ENCODE measurements at regions not wholly inside any gene's neighbourhood (a gene's known extent, or its start where the extent isn't known, plus 50 kb on each side); places are given as distances from the start of the nearest gene placed in this dataset.

DNA sequence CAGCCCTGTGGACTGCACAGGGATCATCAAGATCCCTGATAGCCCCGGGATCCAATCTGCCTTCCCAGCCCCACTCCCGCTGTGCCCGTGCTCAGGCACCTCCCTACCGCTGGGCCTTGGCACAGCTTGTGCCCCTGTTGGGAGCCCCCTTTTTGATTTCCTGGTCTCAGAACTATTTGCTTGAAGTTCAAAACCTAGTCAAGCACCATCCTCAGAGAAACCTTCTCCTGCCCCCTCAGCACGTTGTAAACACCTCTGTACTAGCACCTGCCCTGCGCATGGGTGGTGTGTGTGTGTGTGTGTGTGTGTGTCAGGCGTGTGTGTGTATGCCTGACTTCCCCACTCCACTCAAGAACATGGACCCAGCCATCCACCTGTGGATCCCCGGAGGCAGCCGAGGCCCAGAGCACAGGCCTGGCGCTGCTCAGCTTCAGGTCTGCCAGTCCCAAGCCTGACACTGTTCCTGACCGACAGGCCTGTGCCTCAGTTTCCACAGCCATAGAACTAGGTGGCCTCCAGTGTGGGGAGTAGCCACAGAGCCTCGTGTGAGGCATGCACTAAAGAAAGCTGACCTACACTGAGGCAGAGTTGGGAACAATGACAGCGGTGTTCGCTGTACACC lies 65.5 kb downstream of the ADRA2C start:
- Histone ChIP-seq H3K27ac (no peak overlapping the region), H3K79me2 (no peaks in the 10 kb centered on the region), H2AFZ (no peak overlapping the region)

GRCh38 chr4:3832536-3833220 lies 66.5 kb downstream of the ADRA2C start:
- no peaks in the 10 kb centered on the region for H3K4me1 ChIP-seq (ENCODE audit: insufficient read depth)
- H3K27me3 ChIP-seq = peaks cover 5% of the 10 kb centered on the region
- no peaks in the 10 kb centered on the region for H4K20me1 ChIP-seq (ENCODE audit: insufficient read depth, poor library complexity, severe bottlenecking)
- H3K27ac ChIP-seq = no peak overlapping the region
- no peaks in the 10 kb centered on the region for H3K36me3 ChIP-seq (replicated peaks; ENCODE audit: insufficient read depth, low read depth)
- no peaks in the 10 kb centered on the region for H3K9me3 ChIP-seq (ENCODE audit: low read depth)
- 83% methylated on average over 12 of the region's 12 CpGs for WGBS (ENCODE audit: low lambda C conversion rate, missing lambda C conversion rate)
- H3K4me3 ChIP-seq = no peak overlapping the region
- no peak overlapping the region for H2AFZ ChIP-seq
- H3K79me2 ChIP-seq = no peaks in the 10 kb centered on the region
- H3K4me2 ChIP-seq = no peak overlapping the region
- no peak for TF ChIP-seq EZH2 (IDR thresholded peaks at IDR 0.05; ENCODE audit: borderline replicate concordance)
- TF ChIP-seq, protein P1, sequence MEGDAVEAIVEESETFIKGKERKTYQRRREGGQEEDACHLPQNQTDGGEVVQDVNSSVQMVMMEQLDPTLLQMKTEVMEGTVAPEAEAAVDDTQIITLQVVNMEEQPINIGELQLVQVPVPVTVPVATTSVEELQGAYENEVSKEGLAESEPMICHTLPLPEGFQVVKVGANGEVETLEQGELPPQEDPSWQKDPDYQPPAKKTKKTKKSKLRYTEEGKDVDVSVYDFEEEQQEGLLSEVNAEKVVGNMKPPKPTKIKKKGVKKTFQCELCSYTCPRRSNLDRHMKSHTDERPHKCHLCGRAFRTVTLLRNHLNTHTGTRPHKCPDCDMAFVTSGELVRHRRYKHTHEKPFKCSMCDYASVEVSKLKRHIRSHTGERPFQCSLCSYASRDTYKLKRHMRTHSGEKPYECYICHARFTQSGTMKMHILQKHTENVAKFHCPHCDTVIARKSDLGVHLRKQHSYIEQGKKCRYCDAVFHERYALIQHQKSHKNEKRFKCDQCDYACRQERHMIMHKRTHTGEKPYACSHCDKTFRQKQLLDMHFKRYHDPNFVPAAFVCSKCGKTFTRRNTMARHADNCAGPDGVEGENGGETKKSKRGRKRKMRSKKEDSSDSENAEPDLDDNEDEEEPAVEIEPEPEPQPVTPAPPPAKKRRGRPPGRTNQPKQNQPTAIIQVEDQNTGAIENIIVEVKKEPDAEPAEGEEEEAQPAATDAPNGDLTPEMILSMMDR (IDR thresholded peaks at IDR 0.05; ENCODE audit: poor library complexity) = no peak
- no peak for TF ChIP-seq EZH2phosphoT487 (IDR thresholded peaks at IDR 0.05; ENCODE audit: low read depth, severe bottlenecking, unreplicated experiment)
- no peak for DNase-seq (ENCODE audit: low spot score)
- H3K9me2 ChIP-seq (replicated peaks; ENCODE audit: insufficient read depth) = no peaks in the 10 kb centered on the region

More for the DNA sequence above, 65.5 kb downstream of the ADRA2C start:
- Histone ChIP-seq H3K4me1 (ENCODE audit: insufficient read depth) (no peaks in the 10 kb centered on the region), H4K20me1 (ENCODE audit: insufficient read depth, poor library complexity, severe bottlenecking) (no peaks in the 10 kb centered on the region), H3K9me3 (ENCODE audit: low read depth) (no peaks in the 10 kb centered on the region), H3K9me2 (replicated peaks; ENCODE audit: insufficient read depth) (no peaks in the 10 kb centered on the region), H3K4me3 (no peak overlapping the region), H3K27me3 (peaks cover 5% of the 10 kb centered on the region), H3K4me2 (no peak overlapping the region), H3K36me3 (replicated peaks; ENCODE audit: insufficient read depth, low read depth) (no peaks in the 10 kb centered on the region)
- WGBS (ENCODE audit: low lambda C conversion rate, missing lambda C conversion rate) = 80% methylated on average over 14 of the region's 14 CpGs
- DNase-seq (ENCODE audit: low spot score) = no peak
- TF ChIP-seq, protein P1 (IDR thresholded peaks at IDR 0.05; ENCODE audit: poor library complexity) = no peak
- TF ChIP-seq EZH2 (IDR thresholded peaks at IDR 0.05; ENCODE audit: borderline replicate concordance) = no peak
- TF ChIP-seq EZH2phosphoT487 (IDR thresholded peaks at IDR 0.05; ENCODE audit: low read depth, severe bottlenecking, unreplicated experiment) = no peak

- Histone ChIP-seq H3K79me2 (no peaks in the 10 kb centered on the region), H3K9me3 (ENCODE audit: low read depth) (no peaks in the 10 kb centered on the region), H3K4me3 (no peak overlapping the region), H4K20me1 (ENCODE audit: insufficient read depth, poor library complexity, severe bottlenecking) (no peaks in the 10 kb centered on the region), H3K27me3 (peaks cover 5% of the 10 kb centered on the region), H3K36me3 (replicated peaks; ENCODE audit: insufficient read depth, low read depth) (no peaks in the 10 kb centered on the region), H2AFZ (no peak overlapping the region), H3K4me1 (ENCODE audit: insufficient read depth) (no peaks in the 10 kb centered on the region), H3K4me2 (no peak overlapping the region), H3K27ac (no peak overlapping the region), H3K9me2 (replicated peaks; ENCODE audit: insufficient read depth) (no peaks in the 10 kb centered on the region)
- 93% methylated on average over 18 of the region's 18 CpGs for WGBS (ENCODE audit: low lambda C conversion rate, missing lambda C conversion rate)
- TF ChIP-seq EZH2phosphoT487 (IDR thresholded peaks at IDR 0.05; ENCODE audit: low read depth, severe bottlenecking, unreplicated experiment) (no peak), EZH2 (IDR thresholded peaks at IDR 0.05; ENCODE audit: borderline replicate concordance) (no peak)
- TF ChIP-seq, protein P1 (IDR thresholded peaks at IDR 0.05; ENCODE audit: poor library complexity) = no peak
- DNase-seq (ENCODE audit: low spot score) = no peak
Observed at GRCh38 chr4:3833326-3833989, 67.3 kb downstream of the ADRA2C start.

Data from hepatocyte (in vitro differentiated cells).